Cerebellar nuclear complex (tissue), 1 donor: ENCODE measurements at regions not wholly inside any gene's neighbourhood (a gene's known extent, or its start where the extent isn't known, plus 50 kb on each side); places are given as distances from the start of the nearest gene placed in this dataset.

Experiments
- DNase-seq, 2 experiments: peaks; one replicate each; lab custom pipeline; 2025; lab: John Stamatoyannopoulos, UW

- no peak for DNase-seq
Measured at GRCh38 chr1:87878873-87879272, 550.2 kb downstream of the LMO4 start.

DNA sequence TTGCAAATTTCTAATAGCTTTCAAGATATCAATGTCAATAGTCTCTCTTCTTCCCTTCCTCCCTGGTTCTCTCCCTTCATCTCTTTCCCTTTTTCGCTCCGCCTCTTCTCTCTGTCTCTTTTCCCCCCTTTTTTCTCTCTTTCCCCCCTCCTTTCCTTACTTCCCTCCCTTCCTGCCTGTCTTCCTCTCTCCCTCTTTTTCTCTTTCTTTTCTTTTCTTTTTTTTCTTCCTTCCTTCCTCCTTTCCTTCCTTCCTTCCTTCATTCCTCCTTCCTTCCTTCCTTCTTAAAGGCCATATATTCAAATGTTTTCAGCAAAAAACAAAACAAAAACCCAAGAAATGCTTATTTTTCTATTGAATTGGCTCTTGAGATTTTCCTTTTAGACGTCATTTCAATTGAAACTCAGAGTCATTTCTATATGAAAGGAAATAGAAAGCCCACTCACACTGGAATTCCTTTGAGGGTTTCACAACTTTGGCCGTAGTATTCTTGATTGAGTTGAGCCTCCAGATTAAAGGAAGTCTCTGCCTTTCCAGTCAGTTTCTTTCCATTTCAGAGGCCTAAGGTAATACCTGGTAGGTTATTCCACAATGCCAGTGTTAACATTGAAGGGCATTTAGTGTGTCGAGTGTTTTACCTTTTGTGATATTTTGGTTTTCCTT lies 551.5 kb downstream of the LMO4 start:
- no peak for DNase-seq

DNA sequence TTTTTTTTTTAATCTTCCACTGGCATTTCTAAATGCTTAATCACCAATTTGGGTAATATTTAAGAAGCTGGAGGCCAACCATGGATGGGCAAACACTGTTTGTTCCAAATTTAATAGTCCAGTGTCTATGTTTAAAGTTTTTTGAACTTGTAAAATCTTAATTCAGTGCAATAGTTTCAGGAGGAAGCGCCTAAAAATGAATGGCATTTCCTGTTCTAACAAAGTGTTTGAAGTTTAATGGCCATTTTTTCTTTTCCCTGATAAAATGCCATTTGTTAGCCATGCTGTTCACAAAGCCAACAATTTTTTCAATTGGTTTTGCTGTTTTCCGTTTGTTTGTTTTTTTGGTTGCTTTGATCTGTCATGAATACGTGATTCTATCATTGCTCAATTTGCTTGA lies 552.1 kb downstream of the LMO4 start:
- no peak for DNase-seq

DNA sequence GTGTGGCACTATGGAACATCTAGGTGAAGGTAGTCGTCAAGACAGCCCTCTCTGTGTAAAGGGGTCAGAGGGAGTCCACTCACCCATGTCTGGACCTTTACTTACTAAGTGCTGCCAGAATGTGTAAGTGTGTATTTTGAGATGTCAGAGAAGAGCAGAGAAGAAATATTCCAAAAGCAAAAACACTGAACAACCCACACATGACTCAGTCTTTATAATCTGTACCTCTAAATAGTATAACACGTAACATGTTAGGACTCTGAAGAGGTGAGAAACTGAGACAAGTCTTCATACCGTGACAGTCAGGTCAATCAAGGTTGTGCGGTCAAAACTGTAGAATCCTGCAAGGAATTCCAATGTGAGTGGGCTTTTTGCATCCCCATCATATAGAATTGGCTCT lies 555.2 kb downstream of the LMO4 start:
- no peak for DNase-seq

DNA sequence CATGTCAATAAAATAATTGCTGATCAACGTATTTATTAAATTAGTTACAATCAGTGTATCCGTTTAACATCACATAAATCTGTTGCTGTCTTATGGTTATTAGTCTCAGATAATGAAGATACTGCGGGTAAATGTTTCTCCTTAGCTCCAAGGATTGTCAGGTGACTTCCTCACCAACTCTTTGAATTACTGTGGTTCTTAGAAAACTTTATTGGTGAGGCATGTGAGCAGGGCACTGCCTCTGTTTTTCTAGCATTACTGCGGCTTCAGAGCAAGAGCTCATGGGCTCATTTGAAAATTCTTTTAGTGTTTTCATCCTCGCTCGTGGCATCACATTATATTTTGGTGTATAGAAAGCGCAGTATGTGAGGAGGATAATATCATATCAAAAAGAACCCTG lies 555.9 kb downstream of the LMO4 start:
- DNase-seq: no peak

- DNase-seq: no peak
Measured at GRCh38 chr1:87885278-87886025, 556.8 kb downstream of the LMO4 start.

- DNase-seq: no peak
Measured at GRCh38 chr1:87887100-87887499, 558.4 kb downstream of the LMO4 start.

DNA sequence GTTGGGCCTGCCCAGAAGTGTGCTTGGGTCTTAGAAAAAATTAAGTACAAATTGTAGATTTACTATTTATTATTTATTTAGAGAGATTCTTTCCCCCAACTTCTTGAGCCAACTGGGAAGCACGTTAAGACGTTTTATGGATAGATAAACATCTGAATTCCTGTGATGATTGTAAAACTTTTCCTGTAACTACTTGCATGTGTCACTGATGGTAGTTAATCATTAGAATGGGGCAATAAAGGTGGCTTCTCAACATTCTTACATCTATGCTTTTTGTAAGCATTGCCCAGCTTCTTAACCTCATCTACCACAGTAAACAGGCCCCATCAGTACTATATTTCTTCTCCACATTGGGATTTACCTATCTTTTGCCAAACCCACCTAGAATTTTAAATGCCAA lies 559.8 kb downstream of the LMO4 start:
- DNase-seq: no peak

- no peak for DNase-seq
Measured at GRCh38 chr1:87894062-87894461, 565.4 kb downstream of the LMO4 start.

GRCh38 chr1:87897481-87897880 lies 568.8 kb downstream of the LMO4 start:
- DNase-seq: no peak

DNA sequence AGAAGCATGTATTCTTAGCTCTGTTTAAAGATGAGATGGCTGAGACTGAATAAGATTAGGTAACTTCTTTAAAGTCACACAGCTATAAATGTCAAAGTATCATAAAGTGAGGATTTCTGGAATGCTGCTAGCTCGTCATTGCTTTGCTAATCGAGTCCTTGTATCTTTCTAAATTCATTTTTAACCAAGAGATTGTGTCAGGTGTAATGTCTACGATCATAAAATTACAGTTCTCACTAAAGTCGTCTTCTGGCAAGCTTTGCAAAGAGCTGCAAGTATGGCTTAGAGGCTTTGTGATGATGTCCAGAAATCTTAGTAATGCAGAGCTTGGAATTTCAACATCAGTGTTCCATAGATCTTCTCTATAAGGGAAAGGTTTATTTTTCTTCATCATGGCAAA lies 569.8 kb downstream of the LMO4 start:
- DNase-seq: no peak

- DNase-seq: no peak
Measured at GRCh38 chr1:87899017-87899416, 570.3 kb downstream of the LMO4 start.

DNA sequence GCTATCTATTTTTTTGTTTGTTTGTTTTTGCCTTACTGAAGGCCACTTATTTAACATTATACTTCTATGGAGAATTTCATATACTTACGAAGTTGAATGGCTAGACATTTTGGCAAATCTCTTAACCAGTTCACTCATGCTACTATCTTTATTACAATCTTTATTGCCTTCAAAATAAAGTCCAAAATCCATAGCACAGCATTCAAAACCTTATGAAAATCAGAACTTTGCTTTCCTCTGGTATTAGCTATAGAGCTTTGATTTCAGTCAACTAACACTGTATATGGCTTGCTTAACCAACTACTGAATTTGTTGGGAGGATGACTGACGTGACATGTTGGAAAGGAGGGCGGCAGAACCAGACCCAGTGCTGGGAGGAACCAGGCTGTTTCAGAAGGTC lies 571.1 kb downstream of the LMO4 start:
- no peak for DNase-seq

GRCh38 chr1:87902830-87903229 lies 574.1 kb downstream of the LMO4 start:
- no peak for DNase-seq

GRCh38 chr1:87903242-87903641 lies 574.6 kb downstream of the LMO4 start:
- no peak for DNase-seq

GRCh38 chr1:87904651-87905050 lies 576.0 kb downstream of the LMO4 start:
- no peak for DNase-seq

DNA sequence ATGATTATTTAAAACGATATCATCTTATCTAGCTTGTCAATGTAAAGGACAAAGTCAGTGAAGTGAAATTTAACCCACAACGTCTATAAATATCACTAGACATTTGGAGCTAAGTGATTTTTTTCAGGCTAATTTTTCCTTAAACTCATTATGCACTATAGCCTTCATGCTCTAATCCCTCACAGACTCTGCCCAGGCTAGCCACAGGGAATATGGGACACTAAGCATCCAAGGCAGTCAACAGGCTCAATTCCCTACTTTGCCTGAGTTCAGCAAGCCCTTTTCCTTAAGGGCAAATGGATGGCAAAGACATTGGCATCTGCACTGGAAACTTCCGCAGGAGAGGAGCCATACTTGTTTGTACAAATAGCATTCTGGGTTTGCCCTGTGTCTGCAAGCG lies 577.0 kb downstream of the LMO4 start:
- no peak for DNase-seq

DNA sequence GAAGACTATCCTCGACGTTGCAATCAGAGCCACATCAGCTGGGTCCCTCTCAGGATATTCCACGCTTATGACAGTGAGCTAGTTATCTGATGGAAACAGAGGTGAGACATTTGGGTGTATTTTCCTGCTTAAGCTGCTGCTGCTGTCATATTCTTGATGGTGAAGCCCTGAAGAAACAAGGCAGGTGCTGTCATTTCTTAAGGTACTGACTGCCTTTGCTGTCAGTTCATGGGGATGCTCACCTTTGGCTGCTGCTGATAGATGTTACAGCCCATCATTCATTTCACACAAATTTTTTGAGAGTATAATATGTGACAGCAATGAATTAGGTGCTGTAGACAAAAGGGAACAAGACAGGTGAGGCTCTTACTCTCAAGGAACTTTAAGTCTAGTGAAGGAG lies 577.4 kb downstream of the LMO4 start:
- DNase-seq: no peak

DNA sequence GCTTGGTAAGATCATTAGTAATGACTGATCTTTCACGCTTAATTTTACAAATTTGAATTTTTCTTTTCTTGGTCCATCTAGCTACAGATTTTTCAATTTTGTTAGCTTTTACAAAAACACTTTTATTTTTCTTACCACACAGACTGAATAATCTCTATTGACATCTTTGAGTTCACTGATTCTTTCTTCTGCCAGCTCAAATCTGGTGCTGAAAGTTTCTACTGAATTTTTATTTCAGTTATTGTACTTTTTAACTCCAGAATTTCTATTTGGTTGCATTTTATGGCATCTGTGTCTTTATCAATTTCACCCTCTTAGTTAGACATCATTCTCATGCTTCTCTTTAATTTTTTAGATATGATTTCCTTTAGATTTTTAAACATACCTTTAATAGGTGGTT lies 584.7 kb downstream of the LMO4 start:
- DNase-seq: no peak

GRCh38 chr1:87914396-87914795 lies 585.7 kb downstream of the LMO4 start:
- DNase-seq: no peak

- no peak for DNase-seq
Measured at GRCh38 chr1:87915771-87916170, 587.1 kb downstream of the LMO4 start.

DNA sequence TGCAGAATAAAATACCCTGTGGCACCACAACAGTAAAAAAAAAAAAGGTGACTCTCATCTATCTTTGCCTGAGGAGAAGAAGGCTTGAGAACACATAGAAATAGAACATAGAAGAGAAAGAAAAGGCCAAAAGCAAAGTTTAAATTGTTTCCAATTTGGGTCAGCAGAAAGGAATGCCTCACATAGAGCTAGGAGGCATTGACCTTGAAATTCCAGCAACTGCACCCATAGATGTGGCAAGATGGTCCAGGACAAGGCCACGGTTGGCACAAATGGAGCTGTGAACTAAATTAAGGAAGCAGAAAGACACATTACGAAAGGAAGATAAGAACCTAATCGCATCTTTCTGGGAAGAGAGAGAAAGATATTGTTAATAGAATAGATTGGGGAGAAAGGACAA lies 588.3 kb downstream of the LMO4 start:
- no peak for DNase-seq

DNA sequence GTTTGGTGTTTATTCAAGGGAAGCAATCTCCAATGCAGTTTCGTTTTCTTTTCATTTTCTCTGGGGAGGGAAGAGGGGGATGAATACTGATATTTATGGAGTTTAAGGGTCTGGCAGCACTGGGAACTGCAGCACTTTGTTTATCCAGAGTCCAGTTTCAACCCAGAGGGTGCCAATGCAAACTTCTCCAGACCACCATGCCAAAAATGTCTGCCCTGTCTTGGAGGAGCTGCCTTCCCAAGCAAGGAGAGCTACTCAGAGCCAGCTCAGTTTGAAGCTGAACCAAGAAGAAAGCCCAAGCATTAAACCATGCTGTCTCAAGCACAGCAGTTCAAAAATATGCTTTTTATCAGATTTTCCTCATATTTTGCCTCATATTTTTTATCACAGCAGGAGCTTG lies 589.7 kb downstream of the LMO4 start:
- DNase-seq: no peak

- DNase-seq: no peak
Measured at GRCh38 chr1:87922885-87923284, 594.2 kb downstream of the LMO4 start.
